GM19023 (cell line): ENCODE measurements at regions not wholly inside any gene's neighbourhood (a gene's known extent, or its start where the extent isn't known, plus 50 kb on each side); places are given as distances from the start of the nearest gene placed in this dataset.
"Not testable (repeated sequence)": the region's sequence is repeated elsewhere in the genome, so short reads cannot be mapped to it uniquely, and the experiment has no call there.

Experiments
- ATAC-seq: cut with Tn5 transposase; IDR thresholded peaks from one replicate; pipeline ENCODE4 v1.9.1; 2021; ENCODE audit warnings: mild to moderate bottlenecking, moderate library complexity; ENCODE audit not compliant: unreplicated experiment

GRCh38 chr4:156116991-156117390 is 163.3 kb upstream of the CTSO start:
- ATAC-seq: no peak

GRCh38 chr4:156113138-156113765 is 159.6 kb upstream of the CTSO start:
- ATAC-seq: no peak

GRCh38 chr4:156111686-156112085 is 158.0 kb upstream of the CTSO start:
- ATAC-seq: no peak

- ATAC-seq: no peak
Measured at GRCh38 chr4:156109943-156110900, 156.6 kb upstream of the CTSO start.

GRCh38 chr4:156109087-156109486 is 155.4 kb upstream of the CTSO start:
- ATAC-seq: not testable (repeated sequence)

- ATAC-seq: no peak
Measured at GRCh38 chr4:156103311-156103710, 149.6 kb upstream of the CTSO start.

GRCh38 chr4:156102411-156102810 is 148.7 kb upstream of the CTSO start:
- no peak for ATAC-seq

GRCh38 chr4:156101571-156101970 is 147.9 kb upstream of the CTSO start:
- no peak for ATAC-seq

- no peak for ATAC-seq
Measured at GRCh38 chr4:156100651-156101050, 147.0 kb upstream of the CTSO start.

GRCh38 chr4:156098805-156099204 is 145.1 kb upstream of the CTSO start:
- ATAC-seq: no peak

GRCh38 chr4:156085100-156085499 is 131.4 kb upstream of the CTSO start:
- no peak for ATAC-seq

GRCh38 chr4:156084373-156084772 is 130.7 kb upstream of the CTSO start:
- ATAC-seq: no peak

- ATAC-seq: no peak
Measured at GRCh38 chr4:156073976-156074375, 120.3 kb upstream of the CTSO start.

GRCh38 chr4:156060661-156061060 is 107.0 kb upstream of the CTSO start:
- ATAC-seq: no peak

- no peak for ATAC-seq
Measured at GRCh38 chr4:156053174-156053573, 99.5 kb upstream of the CTSO start.

GRCh38 chr4:156052116-156052515 is 98.5 kb upstream of the CTSO start:
- no peak for ATAC-seq

GRCh38 chr4:156038772-156039171 is 85.1 kb upstream of the CTSO start:
- no peak for ATAC-seq

GRCh38 chr4:156036496-156036895 is 82.8 kb upstream of the CTSO start:
- ATAC-seq: no peak

- no peak for ATAC-seq
Measured at GRCh38 chr4:156029691-156030090, 76.0 kb upstream of the CTSO start.

GRCh38 chr4:156021298-156021697 is 67.6 kb upstream of the CTSO start:
- ATAC-seq: no peak

GRCh38 chr4:156019246-156019645 is 65.6 kb upstream of the CTSO start:
- no peak for ATAC-seq

GRCh38 chr4:156018383-156018782 is 64.7 kb upstream of the CTSO start:
- ATAC-seq: no peak
